ENCODE measurements at regions not wholly inside any gene's neighbourhood (a gene's known extent, or its start where the extent isn't known, plus 50 kb on each side); places are given as distances from the start of the nearest gene placed in this dataset.
"Not testable (repeated sequence)": the region's sequence is repeated elsewhere in the genome, so short reads cannot be mapped to it uniquely, and the experiment has no call there.

DNA sequence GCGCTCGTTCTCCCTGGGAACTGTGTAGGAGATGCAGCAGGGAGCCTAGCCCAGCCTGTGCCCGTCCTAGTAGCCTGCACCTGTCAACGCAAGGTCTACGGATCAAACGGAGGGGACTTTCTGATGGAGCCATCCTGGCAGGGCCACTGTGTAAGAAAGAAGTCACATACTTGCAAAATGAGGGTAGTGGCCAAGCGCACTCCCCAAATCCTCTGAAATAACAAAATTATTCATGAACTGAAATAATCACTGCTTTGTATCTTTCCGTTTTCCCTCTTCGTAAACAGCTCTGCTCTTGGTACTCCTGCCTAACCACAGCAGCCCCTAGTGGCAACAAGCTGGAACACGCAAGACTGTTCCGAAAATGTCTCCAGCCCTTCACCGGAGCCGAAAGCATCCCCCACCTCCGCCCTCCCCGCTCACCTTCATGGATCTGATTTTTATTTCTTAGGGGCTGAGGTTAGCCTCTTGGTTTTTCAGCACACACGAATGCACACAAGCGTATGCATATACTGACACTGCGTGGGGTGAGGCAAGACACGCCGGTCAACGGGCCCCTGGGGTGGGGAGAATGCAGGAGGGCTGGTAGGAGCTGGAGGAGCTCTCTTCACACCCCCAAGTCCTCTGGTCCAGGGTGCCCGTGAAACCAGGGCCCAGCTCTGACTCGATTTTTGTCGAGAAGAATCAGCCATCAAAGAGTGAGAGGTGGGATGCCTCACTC is 100.8 kb downstream of the ABCC12 start:
- peak; percentile 43 for DNase-seq (ENCODE audit: low read depth)

DNA sequence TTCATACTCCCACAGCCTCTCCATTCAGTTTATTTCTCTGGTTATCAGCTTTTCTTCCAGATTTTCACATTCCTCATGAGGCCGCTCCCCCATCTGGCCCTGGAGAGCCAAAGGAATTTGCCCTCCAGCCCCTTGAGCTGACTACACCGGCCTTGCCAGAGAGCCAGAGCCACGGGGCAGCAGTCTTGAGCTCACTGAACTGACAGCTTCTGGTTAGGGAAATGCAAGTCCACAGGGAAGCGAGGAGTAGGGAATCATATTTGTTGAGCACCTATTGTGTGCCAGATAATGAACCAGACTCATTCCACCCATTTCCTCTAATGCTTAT is 102.4 kb downstream of the ABCC12 start:
- DNase-seq (ENCODE audit: low read depth), result no peak

DNA sequence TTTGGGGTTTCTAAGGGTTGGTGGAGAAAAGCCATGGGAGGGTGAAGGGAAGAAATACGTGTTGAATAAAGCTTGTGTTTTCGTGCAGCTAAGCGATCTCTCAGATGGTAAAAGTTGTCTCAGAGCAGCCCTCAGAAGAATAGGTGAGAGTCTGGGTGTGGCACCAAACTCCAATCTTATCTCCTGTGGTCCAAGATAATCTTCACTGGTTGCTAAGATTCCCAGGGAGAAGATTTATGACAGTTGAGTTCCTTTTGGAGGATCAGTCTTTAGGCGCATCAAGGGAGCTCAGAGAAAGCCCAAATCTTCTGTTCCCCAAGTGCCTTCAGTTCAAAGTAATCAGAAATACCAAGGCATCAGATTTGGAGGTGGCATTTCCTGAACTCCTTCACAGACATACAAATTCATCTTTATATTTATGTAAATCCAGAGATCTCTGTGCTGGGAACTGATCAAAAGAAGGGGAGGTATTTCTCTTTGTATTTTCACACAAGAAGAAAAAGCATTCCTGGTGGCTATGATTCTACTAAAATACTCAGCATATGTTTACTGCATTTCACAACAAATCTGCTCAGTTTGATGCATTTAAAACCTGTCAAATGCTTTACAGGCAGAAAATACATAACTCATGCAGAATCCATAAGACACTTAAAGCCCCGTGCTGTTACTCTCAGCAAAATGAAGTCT is 102.9 kb downstream of the ABCC12 start:
- DNase-seq (ENCODE audit: low read depth), result no peak

DNA sequence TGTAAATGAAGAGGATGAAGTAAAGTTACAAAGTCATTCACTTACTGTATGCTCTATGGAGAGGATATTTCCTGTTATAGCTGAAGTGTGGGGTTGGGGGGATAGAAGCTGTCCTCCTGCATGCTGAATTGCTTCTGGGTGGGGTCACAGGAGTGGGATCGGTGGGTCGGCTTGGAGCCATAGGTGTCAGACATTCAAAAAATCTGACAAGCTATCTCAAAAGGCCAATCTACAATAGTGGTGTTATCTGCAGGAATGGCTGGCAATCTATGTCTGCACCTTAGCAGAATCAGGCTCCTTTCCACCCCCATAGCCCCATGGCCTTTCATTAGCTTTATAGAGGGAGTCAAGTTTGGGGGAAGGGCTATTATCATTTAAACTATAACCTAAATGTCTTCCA is 104.9 kb downstream of the ABCC12 start:
- no peak for DNase-seq (ENCODE audit: low read depth)

DNA sequence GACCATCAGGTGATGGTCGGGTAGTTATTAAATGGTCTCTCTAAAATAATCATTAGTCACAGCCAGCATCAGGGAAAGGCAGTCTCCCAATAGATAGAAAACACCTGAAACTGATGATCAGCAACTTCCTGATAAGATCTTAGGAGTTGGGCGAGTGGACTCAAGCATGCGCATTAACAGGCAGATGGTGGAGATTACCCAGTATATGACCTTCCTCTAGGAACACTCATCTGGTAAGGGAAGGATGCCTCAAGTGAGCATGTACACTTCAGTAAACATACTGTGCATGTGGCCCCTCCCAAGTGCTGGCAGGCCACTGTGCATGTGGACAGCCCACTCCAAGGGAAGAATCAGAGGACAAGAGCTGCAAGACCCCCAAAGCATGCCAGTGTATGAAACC is 105.9 kb downstream of the ABCC12 start:
- DNase-seq (ENCODE audit: low read depth), result no peak

DNA sequence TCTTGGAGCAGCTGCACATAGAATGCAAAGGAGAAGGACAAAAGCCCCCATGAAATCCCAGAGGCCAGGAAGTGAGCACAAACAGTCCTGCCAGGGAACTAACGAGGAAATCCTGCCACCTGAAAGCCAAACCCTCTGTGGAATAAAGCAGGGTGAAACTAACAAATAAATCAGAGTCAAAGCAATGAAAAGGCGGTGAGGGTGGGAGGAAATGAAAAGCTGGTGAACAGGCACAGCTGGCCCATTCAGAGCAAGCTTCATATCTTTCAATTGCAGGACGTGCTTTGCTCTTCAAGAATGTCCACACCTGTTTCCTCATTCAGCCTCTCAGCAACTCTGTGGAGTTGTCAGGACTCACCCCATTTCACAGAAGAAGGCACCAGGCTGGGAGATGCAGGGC is 108.1 kb downstream of the ABCC12 start:
- no peak for DNase-seq (ENCODE audit: low read depth)

DNA sequence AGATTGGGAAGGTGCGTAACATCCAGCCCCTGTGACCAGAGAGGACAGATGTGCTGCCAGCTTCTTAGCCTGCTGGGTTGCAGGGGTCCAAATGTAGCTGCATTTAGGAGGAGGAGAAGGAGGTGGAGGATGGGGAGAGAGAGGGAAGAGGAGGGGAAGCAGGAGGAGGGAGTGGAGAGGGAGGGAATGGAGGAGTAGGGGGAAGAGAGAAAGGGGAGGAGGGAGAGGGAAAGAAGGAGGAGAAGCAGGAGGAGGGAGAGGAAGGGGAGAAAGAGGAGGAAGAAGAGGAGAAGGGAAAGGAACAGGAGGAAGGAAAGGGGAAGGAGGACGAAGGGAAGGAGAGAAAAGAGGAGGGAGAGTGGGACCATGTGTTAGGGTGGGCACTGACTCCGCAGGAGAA is 108.6 kb downstream of the ABCC12 start:
- DNase-seq (ENCODE audit: low read depth), result no peak

DNA sequence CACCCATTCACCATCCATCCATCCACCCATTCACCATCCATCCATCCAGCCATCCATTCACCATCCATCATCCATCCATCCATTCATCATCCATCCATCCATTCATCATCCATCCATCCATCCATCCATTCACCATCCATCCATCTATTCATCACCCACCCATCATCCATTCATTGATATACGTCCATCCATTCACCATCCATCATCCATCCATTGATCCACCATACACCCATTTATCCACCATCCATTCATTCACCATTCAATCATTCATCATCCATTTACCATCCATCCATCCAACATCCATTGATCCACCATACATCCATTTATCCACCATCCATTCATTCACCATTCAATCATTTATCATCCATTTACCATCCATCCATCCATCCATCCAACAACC is 111.7 kb downstream of the ABCC12 start:
- DNase-seq (ENCODE audit: low read depth), result no peak

DNA sequence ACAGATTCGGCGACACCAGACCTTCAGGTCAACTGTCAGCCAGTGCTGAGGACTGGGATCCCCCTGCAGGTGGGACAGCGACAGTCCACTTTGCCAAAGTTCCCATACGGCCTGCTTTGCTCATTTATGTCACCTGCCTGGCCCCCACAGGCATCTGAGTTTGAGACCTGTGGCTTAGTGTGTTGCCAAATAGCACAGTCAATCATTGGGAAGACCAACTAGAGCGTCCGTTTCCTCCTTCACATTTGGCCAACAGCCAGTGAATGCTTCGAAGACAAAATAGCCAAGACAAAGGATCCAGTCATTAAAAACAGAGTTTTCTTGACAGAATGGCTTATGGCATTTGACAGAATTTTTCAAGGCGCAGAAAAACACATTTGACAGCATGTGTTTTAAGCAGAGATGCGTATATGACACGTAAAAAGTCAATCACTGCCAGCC is 113.8 kb downstream of the ABCC12 start:
- DNase-seq (ENCODE audit: low read depth), result no peak

DNA sequence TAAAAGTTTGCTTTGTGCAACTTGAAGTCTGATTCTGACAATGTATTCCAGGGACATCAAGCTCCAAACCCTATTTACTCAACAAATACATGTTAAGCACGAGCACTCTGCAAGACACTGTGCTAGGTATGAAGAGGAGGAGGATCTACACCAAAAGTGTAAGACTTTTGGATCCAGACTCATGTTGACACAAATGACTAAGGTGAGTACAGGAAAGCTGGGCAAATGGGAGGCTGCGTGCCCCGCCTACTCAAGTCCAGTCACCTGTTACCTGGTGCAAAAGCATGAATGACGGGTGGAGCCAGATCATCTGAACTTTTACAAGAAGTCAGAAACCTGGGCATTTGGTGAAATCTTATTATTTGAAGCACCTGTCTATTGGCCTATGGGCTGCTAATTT is 120.7 kb downstream of the ABCC12 start:
- no peak for DNase-seq (ENCODE audit: low read depth)

DNA sequence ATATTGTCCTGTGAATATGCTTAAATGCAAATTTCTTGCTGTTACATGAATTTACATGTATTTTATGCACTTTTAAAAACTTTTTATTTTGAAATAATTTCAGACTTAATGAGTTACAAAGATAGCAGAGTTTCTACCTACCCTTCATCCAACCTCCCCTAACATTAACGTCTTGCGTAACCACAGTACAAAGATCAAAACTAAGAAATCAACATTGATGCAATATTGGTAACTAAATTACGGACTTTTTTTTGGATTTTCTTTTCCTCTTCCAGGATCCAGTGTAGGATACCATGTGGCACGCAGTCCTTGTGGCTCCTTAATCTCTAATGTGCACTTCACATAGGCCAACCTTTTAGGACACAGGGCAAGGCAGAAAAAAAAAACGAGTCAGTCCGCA is 124.9 kb downstream of the ABCC12 start:
- DNase-seq (ENCODE audit: low read depth), result no peak

DNA sequence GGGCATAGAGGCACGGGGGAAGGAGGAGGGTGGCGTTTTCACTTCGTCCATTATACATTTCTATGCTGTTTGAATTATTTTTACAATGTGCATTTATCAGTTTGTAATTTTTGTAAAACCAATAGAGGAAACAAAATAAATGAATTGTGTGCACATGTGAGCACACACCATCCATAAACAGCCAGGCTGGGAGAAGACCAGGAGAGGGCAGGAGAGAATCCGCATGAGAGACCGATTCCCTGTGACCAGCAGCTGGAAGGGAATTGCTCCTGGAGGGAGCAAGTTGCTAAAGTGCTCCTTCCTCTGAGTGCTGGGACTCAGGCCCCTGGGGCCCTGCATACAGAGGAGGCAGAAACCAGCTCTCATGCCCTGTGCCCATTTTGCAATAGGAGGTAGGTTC is 126.0 kb downstream of the ABCC12 start:
- no peak for DNase-seq (ENCODE audit: low read depth)

DNA sequence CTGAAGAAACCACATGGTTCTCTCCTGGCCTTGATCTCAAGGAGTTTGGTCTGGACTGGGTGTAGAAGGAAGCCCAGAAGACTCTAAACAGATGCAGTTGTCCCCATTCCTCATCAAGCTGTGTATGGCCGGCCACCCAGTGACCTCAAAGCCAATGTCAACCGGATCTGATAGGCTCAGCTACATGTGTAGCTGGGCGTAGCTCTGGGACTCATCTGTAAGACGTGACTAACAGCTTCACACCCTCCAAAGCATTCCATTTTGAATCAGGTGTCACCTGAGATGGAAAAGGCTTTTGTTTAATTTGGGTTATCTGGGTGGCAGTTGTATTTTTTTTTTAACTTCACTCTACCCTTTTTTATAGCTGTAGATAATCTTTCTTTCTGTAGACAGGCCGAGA is 130.4 kb downstream of the ABCC12 start:
- no peak for DNase-seq (ENCODE audit: low read depth)

DNA sequence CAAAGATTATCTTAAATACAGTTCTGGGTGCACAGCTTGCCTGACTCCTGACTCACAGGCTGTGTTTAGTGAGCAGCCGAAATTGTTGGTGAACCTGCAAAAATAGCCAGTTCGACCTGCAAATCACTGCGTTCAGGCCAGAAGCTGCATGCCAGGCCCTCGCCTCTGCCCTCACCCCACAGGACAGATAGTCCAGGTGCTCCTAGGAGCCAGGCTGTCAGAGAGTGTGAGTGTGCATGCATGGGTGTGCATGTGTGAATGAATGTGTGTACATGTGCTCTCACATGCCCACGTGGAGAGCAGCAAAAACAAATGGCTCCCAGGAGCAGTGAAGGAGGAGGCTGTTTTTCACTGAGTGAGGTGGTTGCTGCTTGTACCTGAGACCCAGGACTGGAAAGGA is 131.8 kb downstream of the ABCC12 start:
- no peak for DNase-seq (ENCODE audit: low read depth)

DNA sequence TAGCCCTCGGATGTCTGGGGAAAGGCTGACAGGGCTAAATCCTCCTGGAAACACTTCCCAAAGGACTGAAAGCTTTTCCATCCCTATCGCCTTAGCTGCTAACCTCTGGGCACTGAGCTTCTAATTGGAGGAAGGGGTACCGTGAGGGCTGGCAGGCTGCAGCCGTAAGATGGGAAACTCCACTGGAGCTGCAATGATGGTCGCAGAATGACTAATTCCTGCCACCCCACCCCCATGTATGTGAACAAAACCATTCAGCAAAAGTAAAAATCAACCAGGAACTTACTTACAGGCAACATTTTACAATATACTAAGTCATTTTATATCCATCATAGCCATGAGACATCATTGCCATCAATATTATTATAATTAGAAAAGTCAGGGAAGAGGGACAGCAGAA is 133.3 kb downstream of the ABCC12 start:
- no peak for DNase-seq (ENCODE audit: low read depth)

DNA sequence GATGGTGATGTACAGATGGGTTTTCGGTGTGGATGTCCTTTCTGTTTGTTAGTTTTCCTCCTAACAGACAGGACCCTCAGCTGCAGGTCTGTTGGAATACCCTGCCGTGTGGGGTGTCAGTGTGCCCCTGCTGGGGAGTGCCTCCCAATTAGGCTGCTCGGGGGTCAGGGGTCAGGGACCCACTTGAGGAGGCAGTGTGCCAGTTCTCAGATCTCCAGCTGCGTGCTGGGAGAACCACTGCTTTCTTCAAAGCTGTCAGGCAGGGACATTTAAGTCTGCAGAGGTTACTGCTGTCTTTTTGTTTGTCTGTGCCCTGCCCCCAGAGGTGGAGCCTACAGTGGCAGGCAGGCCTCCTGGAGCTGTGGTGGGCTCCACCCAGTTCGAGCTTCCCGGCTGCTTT is 135.2 kb downstream of the ABCC12 start:
- DNase-seq (ENCODE audit: low read depth), result not testable (repeated sequence)

DNA sequence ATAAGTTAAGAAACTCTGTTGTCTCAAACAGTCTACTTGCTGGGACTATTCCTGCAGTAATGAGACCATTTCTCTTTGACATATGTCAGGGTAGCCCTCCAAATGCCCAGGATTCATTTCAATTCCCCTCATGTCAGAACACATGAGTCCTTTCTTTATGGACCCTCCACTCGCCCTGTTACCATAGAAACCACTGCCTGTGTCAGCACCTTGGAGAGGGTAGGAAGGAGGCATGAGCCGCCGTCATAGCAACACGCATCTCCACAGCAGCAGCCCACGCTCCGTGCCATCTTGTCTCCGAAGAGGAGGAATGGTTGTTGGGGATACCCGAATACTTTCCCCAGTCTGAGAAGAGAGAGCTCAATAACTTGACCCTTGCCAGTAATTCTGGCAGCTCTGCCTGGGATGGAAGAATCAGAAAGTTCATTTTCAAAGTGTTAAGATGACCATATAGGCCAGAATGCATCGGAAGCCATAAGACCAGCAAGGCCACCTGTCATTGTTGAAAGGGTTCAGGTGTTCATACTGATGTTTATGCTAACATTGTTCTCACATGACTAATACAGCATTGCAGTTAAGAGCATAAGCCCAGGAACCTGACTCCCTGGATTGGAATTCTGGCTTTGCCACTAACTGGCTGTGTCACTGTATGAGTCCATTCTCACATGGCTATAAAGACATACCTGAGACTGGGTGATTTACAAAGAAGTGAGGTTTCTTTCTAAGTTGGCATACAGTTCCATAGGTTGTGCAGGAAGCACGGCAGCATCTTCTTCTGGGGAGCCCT is 141.3 kb downstream of the ABCC12 start:
- no peak for DNase-seq (ENCODE audit: low read depth)

DNA sequence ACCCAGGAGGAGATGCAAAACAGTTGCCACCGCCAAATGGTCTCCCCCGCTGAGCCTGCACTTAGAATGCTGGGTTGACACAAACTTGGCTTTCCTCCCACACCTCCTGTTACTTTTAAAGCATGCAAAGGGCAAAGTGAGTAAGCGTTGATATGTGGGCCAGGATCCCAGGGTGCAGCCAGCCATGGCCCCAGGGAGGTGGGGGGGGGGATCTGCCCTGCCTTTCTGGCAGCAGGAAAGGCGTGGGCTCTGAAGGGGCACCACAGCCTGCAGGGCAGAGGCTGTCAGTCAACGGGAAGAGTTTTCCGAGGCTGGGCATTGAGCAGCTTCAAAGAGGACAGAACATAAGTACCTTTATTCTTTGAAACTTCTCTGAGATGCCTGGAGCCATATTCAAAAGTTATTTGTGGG is 142.3 kb downstream of the ABCC12 start:
- no peak for DNase-seq (ENCODE audit: low read depth)

DNA sequence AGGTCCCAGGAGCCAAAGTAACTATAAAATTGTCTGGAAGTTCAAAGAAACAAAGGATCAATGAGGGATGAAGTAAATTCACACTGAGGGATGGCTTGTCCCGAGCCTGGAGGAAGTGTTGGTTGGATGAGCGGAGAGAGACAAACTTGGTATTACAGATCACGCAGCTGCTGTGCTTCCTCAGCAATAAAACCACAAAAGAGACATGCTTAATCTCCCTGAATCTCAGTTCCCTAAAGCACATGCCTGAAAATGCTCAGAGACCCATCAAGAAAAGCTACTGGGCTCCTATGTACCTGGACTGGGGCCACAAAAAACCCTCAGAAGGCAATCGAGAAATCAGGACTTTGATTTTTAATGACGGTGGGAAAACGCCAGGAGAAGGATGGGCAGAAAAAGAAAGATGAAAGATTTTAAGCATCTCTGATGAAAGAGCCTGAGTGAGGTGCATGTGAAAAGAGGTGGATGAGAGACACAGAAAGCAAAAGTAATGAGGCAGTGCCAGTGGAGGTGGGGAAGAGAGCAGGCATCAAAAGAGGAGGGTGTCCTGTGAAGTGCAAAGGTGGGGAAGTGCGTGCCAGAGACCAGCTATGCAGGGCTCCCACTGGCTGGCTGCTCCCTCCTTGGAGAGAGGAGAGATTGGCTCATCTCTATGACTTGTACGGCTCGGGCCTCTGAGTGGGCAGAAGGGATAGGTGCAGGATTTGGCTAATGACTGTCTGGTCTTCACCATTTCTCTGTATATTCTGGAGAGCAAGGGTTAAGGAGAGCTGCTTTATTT is 143.7 kb downstream of the ABCC12 start:
- DNase-seq (ENCODE audit: low read depth), result no peak

DNA sequence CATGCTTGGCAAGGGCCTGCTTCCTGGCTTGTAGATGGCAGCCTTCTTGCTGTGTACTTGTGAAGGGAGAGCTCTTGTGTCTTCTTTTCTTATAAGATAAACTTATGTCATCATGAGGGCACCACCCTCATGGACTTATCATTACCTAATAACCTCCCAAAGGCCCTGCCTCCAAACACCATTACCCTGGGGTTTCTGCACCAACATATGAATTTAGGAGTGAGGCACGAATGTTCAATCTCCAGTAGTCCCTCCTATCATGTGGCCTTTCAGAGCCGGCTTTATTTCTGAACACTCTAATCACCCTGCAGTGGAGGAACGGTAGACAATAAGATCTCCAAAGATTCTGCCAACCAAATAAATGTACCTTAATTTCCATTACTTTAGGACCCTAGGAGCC is 144.3 kb downstream of the ABCC12 start:
- no peak for DNase-seq (ENCODE audit: low read depth)

DNA sequence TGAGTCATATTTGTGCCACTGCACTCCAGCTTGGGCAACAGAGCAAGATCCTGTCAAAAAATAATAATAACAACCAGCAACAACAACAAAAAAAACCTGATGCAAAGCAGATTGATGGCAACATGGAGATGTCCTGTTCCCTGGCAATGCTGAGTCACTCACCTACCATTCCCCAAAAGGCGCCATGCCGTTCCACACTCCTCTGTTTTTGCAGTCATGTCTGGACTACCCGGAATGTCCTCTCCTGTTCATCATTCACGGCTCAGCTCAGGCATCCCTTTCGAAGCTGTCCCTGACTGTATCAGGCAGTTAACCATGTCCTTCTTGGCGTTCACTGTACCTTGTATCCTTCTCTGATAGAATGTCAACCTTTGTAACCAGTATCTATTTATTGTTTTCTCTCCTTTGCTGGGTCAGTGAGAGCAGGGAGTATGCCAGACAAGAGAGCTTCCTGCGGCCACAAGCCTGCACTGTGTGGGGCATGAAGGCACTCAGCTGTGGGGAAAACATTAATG is 147.7 kb downstream of the ABCC12 start:
- DNase-seq (ENCODE audit: low read depth), result no peak

DNA sequence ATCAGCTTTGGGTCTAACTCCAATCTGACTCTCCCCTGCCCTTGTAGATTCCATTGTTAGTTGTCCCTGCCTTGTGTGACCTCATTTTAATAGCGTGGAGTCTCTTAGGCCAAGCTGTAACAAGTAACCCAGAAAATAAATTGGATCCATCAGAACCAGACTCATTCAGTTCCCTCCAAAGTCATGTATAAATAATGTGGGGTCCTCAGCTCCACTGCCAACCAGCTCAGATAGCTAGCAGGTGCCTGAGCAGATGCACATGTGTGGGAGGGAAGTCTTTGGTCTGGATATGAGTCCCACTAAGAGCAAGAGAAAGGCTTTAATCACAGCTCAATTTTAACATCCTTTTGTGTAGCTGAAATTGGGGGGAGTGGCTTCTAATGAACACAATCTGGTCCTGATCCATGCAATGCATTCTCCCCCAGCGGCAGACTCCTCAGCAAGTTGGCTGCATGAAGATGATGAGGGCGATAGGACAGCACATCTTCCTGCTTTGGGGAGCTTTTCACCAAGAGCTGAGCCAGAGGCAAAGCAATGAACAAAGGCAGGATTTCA is 151.6 kb downstream of the ABCC12 start:
- no peak for DNase-seq (ENCODE audit: low read depth)
